ENCODE measurements at regions not wholly inside any gene's neighbourhood (a gene's known extent, or its start where the extent isn't known, plus 50 kb on each side); places are given as distances from the start of the nearest gene placed in this dataset.
"Not testable (repeated sequence)": the region's sequence is repeated elsewhere in the genome, so short reads cannot be mapped to it uniquely, and the experiment has no call there.

DNA sequence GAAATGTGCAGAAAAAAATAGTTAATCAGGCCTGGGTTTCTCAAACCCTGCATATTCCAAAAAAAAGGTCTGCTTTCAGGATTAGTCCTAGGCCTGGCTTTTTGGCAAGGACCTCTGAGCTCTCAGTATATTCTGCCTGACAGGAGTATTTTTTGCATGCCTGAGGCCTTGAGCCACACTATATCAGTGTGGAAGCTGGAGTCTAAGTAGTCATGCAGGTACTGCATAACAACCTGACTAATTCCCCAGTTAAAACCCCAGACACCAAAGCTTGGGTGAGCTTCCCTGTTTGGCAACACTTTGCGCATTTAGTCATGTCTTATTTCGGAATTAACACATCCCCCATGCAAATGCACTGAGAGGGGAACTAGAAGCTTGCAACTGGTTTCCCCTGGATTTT lies 359.5 kb downstream of the CETN3 start:
- no peak for DNase-seq

DNA sequence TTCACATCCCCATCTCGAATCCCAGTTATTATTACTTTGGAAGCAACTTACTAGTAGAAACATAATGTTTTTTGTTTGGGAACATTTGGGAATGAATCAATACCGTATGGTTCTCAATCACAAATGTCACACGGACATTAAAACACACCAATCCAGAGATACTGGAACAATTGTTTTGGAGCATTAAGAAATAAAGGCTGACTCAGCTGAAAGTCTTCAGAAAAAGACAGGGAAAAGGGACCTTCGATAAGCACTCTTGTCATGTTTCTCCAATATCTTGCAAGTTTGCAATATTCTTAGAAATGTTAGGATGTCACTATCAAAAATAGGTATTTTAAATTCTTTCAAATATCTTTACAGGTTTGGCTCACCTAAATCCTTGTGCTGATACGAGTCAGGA lies 362.4 kb downstream of the CETN3 start:
- DNase-seq, result no peak

DNA sequence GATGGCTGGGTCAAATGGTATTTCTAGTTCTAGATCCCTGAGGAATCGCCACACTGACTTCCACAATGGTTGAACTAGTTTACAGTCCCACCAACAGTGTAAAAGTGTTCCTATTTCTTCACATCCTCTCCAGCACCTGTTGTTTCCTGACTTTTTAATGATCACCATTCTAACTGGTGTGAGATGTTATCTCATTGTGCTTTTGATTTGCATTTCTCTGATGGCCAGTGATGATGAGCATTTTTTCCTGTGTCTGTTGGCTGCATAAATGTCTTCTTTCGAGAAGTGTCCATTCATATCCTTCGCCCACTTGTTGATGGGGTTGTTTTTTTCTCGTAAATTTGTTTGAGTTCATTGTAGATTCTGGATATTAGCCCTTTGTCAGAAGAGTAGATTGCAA lies 369.5 kb downstream of the CETN3 start:
- not testable (repeated sequence) for DNase-seq

DNA sequence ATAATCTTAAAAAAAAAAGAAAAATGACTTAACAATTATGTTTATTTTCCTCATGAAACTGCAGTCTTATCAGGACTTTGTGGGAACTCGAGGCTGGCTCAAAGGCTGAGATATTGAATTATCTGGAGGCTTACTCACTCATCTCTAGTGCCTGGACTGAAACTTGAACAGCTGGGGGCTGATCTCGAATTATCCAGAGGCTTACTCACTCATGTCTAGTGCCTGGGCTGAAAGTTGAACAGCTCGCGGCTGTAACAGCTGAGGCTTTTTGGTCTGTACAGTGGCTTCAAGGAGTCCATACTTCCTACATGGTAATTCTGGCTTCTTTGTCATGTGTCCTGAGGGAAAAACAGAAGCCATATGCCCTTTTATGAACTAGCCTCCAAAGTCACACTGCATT lies 371.9 kb downstream of the CETN3 start:
- no peak for DNase-seq

DNA sequence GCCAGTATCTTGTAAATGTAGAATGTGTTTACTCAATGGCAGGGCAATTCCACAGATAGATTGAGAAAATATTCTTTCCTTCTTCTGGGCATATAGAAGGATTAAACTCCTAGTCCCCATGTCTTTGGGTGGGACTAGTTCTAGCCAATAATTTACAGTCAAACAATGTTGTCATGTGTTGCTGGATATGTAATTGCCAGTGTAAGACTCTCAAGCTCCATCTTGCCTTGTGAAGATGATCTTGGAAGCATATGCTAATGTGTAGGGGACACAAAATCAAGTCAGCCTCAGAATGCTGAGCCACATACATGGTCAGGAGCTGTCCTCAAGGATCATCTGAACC lies 386.9 kb downstream of the CETN3 start:
- no peak for DNase-seq

DNA sequence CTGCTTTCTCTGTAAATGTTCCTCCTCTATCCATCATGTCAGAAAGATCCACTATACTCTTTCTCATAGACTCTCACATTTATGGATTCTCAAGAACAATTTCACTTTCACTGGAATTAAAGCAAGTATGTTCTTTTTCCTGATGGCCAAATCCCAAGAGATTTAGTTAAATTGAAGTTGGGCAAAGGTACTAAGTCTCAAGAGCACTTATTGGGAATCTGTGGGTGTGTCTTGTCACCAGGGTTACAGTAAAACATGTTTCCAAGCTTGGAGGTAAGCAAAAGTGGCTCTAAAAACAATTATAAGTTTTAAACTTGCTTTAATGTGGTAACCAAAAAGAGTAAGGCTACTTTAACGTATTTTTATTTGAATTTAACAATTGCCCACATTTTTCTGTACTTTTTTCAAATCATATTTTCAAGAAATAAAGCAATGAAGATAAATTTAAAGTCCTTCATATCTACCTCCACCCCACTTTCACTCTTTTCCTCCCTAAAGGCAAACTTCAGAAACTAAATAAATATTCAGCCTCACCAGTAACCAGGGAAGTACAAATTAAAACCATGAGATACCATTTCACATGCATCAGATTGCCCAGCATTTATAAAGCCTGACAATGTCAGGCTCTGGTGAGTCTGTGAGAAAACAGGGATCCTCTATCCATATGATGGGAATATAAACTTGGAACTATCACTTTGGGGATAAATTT lies 387.4 kb downstream of the CETN3 start:
- no peak for DNase-seq

DNA sequence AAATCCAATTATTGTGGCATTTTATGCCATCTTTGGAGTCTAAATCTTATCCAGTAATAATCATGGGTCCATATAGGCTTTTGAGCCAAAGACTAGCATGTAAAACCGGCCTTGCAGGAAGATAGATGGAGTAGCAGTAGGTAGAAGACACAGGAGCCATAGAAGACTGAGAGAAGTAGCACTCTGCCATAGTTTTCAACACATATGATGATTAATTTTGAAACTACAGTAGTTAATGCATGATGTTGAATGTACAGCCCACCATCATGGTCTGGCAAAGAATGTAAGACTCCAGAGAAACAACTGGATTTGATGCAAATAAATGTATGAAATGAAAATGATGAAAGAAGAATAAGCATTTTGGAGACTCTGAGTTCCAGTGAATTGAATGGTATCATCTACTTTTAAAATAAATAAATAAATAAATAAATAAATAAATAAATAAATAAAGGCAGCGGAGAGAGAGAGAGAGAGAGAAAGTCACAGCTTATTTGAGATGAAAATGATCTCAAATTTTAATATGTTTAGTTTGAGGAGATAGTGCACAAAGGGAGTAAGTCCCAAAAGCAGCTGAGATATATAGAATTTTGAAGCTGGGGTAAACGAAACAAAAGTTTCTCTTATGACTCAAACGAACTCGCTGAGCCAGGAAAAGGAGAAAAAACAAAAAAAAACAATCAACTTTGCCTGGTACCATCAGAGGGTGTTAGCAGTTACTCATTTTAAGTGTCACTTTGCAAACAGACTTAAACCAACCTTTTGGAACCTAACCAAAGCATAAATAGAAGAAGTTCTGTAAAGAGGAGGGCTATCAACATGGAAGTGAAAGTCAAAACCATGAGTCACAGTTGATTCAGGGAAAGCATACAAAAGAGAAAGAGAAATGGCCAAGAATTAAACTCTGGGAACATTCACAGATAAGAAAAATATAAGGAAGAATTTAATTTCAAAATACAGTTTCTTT lies 388.7 kb downstream of the CETN3 start:
- DNase-seq, result peak; percentile 15

DNA sequence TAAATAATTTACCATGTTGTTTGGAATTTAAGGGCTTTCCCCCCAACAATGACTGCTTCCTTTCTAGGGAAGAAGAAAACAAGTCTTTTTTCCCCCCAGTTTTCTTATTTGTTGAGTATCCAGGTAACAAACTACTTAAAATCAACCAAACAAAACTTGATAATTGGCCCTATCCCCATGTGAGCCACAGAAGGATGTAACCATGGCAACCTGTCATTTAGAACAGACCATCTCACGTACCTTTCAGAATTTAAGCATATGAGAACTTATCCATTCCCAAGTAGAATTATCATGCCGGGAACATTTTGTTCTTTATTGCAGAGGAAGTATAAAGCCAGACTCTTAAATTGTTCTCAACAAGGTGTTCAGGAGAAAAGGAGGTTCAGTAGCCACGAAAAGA lies 392.3 kb downstream of the CETN3 start:
- DNase-seq, result no peak

DNA sequence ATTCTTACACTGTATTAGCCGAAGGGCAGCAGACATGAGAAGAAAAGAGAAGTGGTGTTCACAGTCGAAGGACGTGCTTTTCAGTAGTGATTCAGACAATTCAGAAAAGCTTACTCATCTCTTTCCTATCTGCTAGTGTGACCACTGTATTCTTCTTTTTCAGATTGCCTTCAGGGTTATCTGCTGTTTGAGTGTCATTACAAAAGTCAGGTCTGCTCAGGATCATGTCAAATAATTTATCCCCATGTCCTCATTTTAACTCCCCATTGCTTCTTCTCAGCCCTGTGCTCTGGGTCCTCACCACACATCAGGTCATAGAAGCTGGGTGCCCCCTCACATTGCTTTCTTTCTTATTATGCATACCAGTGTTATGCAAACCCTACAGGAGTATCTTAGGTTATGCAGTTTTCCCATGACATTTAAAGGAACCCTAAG lies 394.0 kb downstream of the CETN3 start:
- DNase-seq, result no peak

DNA sequence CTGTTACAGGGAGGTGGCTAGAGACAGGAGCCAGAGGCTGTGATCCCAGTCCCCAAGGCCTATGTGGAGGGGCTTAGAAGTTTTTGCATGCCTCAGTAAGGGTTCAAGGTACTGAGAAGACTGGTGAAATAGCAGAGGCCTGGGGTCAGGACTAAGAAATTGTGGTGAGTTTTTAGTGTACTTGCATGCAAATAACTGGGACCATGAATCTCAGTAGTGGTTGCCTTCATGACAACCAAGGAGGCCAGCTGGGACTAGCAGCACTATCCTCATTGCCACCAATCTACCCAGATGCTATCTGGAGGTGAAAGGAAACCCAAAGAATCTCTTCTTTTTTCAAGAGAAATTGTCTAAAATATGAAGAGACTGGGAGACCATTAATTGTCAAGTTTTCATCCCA lies 395.1 kb downstream of the CETN3 start:
- no peak for DNase-seq

DNA sequence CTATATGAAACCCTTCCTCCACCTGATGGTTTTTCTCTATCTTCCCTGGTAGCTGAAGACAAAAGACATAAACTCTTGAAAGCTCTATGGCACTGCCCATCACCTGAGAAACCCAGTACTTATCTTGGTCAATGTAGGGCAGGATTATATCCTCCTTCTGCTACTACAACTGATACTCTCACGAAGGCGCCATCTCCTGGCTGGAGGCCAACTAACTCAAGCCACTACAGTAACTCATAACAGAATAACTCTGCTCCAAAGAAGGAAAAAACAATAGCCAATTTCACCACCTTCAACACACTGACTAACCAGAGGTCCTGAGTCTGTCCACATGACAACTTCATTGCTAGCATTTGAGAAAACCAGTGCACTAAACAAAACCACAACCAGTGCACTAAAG lies 409.2 kb downstream of the CETN3 start:
- DNase-seq, result no peak

DNA sequence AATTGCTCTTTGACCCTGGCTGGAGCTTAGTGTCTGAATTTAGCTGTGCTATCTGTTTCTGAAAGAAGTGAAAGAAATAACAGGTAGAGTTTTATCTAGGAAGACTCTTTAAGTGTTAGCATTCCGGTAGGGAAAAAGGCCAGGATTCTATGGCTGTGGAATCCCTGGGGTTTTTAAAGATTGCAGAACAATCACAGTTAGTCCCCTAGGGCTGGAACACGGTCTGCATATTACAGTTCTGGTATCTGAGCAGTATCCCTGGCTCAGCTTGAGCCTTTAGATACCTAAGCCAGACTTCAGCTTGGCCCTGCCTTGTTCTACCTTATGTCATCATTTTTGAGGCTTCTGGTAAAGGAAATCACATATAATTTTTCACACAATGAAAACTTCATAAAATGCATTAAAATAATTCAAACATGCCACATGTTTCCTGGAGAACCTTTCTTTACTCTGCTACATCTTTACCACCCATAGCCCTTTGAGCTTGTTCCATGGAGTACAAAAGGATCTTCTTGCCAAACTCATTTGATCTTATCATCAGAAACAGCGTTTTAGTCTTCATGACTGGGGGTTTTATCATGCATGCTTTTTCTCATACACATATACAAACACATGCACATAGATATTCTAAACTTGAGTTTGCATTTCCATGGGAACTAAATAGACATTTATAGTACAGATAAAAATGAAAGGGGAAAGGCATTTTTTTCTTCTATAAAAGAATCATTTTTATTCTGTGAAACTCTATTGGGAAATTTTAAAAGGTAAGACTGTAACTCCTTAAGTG lies 410.8 kb downstream of the CETN3 start:
- no peak for DNase-seq

DNA sequence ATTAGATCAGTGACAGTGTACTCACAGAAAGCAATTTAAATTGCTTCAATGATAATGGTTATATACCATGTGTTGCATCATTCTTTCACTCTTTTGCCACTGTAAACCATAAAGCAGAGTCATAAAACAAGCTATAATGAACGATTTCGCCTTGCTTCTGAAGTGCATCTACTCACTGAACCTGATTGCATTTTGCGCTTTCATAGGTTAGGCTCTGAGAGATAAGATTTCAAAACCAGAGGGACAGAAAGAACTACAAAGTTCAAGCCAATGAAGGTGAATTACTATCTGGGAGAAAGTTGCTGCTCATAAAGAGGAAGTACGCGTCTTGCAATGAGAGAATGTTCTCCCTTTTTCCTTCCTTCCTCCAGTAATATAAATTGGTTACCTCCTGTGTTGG lies 412.7 kb downstream of the CETN3 start:
- no peak for DNase-seq

DNA sequence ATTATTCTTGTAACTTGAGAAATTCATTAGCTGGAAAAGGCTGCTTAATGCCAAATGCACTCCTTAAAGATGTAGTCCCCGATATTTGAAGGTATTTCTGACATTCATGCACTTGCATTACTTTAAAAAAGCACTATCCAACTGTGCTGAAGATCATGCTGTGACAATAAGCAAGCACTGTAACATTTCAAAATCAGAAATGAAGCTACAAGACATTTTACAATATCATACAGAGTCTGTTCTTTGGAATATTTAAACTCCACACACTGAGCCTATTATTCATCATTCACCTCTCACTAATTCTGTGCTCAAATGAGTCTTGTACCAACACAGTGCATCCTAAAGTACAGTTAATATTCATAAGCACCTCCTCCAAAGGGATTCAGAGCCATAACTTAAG lies 413.2 kb downstream of the CETN3 start:
- DNase-seq, result no peak

DNA sequence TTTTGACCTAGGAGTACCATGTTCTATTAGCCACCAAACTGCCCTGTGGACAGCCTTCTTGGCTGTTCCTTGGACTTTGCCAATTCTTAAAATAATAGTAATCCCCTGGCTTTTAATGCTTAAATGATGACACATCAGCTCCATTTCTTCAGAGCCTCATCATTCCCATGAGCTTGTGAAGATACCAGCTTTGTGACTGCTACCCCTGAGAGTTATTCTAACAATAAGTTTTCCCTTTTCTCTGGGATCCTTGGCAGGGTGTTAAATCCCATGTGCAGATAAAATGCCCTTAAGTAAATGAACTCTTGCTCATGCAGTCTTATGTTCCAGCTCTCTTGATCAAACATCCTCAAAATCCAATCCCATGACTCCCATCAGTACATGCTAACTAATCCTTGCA lies 415.3 kb downstream of the CETN3 start:
- no peak for DNase-seq

DNA sequence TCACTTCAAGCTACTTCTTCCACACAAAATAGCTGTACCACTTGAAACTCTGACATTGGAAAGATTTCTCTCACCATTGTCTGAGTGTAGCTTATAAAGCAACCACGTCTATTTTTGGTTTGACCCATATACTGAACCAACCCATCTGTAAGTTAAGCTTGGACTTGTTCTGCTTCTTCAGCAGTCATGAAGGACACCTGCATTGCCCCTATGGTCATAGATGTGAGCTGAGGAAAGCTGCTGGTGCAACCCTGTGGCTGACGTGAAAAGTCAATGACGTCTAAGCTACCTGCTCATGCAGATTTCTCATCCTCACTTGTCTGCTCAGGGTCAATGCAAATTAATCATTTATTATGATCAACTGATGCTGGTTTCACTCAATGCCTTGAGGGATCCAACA lies 417.4 kb downstream of the CETN3 start:
- no peak for DNase-seq

DNA sequence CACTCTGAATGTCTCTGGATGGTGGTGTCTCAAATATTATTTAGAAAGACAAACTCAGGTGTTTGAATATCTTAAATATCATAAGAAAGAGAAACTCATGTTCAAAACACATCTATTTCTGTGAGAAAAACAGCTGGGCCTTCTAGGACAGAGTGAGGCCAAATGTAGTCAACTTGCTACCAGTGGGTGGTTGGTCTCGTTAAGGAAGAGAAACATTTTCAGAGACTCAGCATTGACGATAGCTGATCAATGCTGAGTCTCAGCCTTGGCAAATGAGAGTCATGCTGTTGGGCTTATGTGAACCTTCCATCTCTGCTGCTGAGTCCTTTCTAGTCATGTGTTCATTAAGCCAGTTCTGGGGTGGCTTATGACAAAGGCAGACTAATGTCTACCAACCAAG lies 418.0 kb downstream of the CETN3 start:
- no peak for DNase-seq

DNA sequence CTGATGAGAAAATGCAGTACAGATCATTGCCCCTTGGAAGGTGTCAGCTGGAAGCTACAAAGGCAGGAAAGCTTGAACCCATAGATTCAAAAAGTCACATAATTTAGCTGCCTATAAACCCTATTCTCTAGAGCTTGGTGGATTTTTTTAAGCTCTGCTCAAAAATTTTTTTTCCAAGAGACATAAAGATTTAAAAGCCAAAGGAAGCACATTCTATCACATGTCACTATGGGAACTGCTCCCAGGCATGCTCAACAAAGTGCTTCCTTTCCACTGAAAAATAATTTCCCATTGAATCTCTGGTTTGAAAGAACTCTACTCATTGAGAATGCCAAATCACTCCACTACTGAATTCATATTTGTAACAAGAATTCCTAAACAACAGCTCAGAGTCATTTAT lies 419.8 kb downstream of the CETN3 start:
- no peak for DNase-seq

DNA sequence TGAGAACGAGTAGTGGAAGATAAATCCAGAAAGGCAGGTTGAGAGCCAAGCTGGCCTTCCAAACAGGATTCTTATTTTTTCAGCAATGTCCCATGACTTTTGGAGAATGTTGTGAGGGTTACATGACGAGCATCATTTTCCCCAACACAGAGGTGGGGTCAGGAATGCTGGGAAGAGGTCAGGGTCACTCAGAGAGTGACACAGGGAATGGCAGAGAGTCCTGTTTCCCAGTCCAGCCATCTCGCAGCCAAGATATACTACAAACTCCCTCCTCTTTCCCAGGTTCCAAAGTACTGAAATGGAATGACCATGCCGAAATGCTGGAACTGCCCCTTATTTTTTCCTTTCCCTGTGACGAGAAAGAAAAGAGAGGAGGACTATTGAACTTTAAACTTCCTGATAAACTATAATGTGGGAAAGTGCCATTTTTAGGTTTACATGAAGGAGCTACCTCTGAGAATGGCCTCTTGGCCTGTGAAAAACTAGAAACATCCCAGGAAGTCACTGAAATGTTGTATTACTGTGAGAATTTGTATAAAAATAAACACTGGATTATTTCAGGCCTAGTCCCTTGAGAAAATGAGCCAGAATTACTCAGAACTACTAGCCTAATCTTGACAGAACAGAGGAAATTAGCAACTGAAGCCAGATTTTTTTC lies 420.4 kb downstream of the CETN3 start:
- no peak for DNase-seq

DNA sequence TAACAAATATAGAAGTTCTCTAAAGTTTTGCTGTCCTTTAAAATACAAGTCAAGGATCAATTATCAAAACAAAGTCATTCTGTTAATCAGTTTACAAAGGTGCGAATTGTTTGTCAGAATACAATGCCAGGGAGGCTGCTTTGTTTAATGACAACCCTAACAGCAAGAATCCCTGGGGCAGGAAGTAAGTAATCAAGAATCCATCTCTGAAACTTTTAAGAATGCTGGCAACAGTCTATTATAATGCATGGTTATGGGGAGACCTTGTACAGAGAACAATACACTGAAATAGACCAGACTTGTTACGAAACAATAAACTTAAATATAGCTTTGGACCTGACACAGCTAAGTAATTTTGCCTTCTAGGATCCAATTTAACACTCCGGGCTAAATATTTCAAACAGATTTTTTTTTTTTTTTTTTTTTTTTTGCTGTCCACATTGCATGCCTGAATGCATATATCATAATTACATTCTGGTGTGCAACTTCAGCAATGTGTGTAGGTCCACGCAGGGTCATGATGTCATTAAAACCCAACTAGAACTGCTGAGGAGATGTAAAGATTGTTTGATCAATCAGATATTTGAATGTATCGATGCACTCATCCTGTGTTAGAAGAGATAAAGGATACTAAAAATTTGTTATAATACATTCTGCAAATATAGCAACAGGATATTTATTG lies 421.3 kb downstream of the CETN3 start:
- no peak for DNase-seq

DNA sequence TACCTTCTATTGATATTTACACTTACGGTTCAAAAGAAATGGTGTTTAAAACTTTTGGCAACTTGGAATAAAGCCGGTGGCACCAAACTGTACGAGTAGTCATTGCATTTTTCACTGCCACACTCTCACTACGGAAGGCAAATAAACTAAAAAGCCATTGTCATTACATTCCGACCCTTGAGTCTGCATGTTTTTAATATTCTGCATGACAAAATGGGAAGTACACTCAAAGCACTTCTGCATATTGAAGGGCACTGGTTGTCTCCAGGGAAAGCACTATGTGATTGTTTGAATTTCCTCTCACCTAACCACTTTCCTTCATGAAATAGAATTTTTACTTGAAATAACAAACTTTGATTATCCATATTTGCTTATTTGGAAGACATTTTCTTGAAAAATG lies 426.3 kb downstream of the CETN3 start:
- DNase-seq, result no peak

Data from SHP77 treated with DMSO at 0.1 percent for 48 hours (cell line).